ENCODE measurements at regions not wholly inside any gene's neighbourhood (a gene's known extent, or its start where the extent isn't known, plus 50 kb on each side); places are given as distances from the start of the nearest gene placed in this dataset.

DNA sequence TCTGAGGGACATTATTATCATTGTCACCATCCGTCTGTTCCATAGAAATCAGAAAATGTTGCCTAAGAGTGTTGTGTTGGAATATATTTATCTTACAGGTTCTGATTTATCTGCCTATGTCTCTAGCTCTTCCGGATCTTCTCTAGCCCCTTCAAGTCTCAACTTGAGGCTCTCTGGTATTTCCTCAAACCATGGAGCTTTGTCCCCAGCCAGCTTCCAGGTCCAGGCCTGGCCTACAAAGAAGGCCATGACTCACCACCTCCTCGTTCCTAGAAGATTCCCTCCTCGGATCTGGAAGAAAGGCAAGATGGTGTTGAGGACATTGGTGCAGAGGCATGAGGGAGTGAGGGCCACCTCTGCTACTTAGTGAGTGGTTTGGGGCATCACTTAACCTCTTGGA lies 122.1 kb upstream of the TRIB2 start:
- TF ChIP-seq, protein P1, sequence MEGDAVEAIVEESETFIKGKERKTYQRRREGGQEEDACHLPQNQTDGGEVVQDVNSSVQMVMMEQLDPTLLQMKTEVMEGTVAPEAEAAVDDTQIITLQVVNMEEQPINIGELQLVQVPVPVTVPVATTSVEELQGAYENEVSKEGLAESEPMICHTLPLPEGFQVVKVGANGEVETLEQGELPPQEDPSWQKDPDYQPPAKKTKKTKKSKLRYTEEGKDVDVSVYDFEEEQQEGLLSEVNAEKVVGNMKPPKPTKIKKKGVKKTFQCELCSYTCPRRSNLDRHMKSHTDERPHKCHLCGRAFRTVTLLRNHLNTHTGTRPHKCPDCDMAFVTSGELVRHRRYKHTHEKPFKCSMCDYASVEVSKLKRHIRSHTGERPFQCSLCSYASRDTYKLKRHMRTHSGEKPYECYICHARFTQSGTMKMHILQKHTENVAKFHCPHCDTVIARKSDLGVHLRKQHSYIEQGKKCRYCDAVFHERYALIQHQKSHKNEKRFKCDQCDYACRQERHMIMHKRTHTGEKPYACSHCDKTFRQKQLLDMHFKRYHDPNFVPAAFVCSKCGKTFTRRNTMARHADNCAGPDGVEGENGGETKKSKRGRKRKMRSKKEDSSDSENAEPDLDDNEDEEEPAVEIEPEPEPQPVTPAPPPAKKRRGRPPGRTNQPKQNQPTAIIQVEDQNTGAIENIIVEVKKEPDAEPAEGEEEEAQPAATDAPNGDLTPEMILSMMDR (IDR thresholded peaks at IDR 0.05): no peak
- TF ChIP-seq EZH2 (IDR thresholded peaks at IDR 0.05; ENCODE audit: borderline replicate concordance, insufficient read depth, low read depth, low read length, poor library complexity, severe bottlenecking): no peak

Data from B cell (primary cell).